ENCODE measurements at regions not wholly inside any gene's neighbourhood (a gene's known extent, or its start where the extent isn't known, plus 50 kb on each side); places are given as distances from the start of the nearest gene placed in this dataset.

DNA sequence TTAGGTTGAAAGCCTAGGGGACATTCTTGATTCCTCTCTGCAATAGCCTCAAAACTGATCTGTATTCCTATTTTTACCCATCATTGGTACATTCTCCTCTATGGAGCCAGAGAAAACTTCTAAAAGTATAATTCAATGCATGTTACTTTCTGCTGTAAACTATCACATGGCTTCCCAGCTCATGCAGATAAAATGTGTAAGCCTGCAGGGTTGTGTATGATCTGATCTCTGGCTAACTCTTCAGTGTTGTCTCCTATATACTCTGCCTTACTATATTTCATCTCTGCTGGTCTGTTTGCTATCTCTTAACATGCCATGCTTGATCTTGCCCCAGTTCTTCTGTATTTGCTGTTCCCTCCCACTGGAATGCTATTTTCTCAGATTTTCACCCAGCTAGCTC lies 323.3 kb upstream of the RSPO3 start:
- Histone ChIP-seq H2BK15ac (ENCODE audit: low read depth, low read length) (no peak overlapping the region), H3K14ac (ENCODE audit: insufficient read depth, low read length) (no peak overlapping the region), H2BK20ac (ENCODE audit: low read depth, low read length, poor library complexity, severe bottlenecking) (no peak overlapping the region), H2BK12ac (ENCODE audit: insufficient read length, low read depth, low read length) (no peak overlapping the region), H2BK5ac (ENCODE audit: insufficient read length, low read length) (no peak overlapping the region), H3K79me2 (ENCODE audit: insufficient read depth, low read length) (no peaks in the 10 kb centered on the region), H3K23me2 (ENCODE audit: insufficient read length, low read depth, low read length, poor library complexity, severe bottlenecking) (no peaks in the 10 kb centered on the region), H3K27ac (ENCODE audit: insufficient read length, low read depth, low read length) (no peak overlapping the region), H3K4me1 (ENCODE audit: insufficient read depth, low read length) (no peaks in the 10 kb centered on the region), H4K8ac (replicated peaks; ENCODE audit: insufficient read length, low read depth, low read length) (no peak overlapping the region), H3K27me3 (ENCODE audit: insufficient read depth, low read length) (no peaks in the 10 kb centered on the region), H3K18ac (ENCODE audit: insufficient read length, low read depth, low read length) (no peak overlapping the region), H3T11ph (ENCODE audit: low read length) (no peak overlapping the region), H3K4me2 (ENCODE audit: insufficient read depth, insufficient read length, low read length) (no peak overlapping the region), H3K23ac (ENCODE audit: insufficient read length, low read depth, low read length) (no peak overlapping the region), H3K4ac (ENCODE audit: low read depth, low read length) (no peak overlapping the region), H3K9me3 (ENCODE audit: control insufficient read depth, low read depth, low read length) (no peaks in the 10 kb centered on the region), H4K5ac (ENCODE audit: insufficient read length, low read depth, low read length) (no peak overlapping the region), H3K79me1 (ENCODE audit: insufficient read depth, low read depth, low read length, poor library complexity, severe bottlenecking) (no peaks in the 10 kb centered on the region), H2BK120ac (ENCODE audit: low read depth, low read length, poor library complexity, severe bottlenecking) (no peak overlapping the region), H3K56ac (ENCODE audit: insufficient read length, low read depth, low read length) (no peak overlapping the region), H3K9ac (ENCODE audit: extremely low read depth, insufficient read length, low read length) (no peak overlapping the region), H2AFZ (ENCODE audit: low read length) (no peak overlapping the region), H2AK5ac (ENCODE audit: insufficient read length, low read length) (no peak overlapping the region), H4K91ac (ENCODE audit: insufficient read length, low read depth, low read length) (no peak overlapping the region), H4K20me1 (ENCODE audit: control insufficient read depth, insufficient read depth, insufficient read length) (no peaks in the 10 kb centered on the region)
- no peaks in the 10 kb centered on the region for H3K4me1 Mint-ChIP-seq
- H3K27ac Mint-ChIP-seq = no peak overlapping the region
- no peaks in the 10 kb centered on the region for H3K27me3 Mint-ChIP-seq (ENCODE audit: low read depth)
- DNase-seq = no peak
- no peaks in the 10 kb centered on the region for H3K9me3 Mint-ChIP-seq
- H3K4me3 Mint-ChIP-seq = no peak overlapping the region
- TF ChIP-seq, protein P1, sequence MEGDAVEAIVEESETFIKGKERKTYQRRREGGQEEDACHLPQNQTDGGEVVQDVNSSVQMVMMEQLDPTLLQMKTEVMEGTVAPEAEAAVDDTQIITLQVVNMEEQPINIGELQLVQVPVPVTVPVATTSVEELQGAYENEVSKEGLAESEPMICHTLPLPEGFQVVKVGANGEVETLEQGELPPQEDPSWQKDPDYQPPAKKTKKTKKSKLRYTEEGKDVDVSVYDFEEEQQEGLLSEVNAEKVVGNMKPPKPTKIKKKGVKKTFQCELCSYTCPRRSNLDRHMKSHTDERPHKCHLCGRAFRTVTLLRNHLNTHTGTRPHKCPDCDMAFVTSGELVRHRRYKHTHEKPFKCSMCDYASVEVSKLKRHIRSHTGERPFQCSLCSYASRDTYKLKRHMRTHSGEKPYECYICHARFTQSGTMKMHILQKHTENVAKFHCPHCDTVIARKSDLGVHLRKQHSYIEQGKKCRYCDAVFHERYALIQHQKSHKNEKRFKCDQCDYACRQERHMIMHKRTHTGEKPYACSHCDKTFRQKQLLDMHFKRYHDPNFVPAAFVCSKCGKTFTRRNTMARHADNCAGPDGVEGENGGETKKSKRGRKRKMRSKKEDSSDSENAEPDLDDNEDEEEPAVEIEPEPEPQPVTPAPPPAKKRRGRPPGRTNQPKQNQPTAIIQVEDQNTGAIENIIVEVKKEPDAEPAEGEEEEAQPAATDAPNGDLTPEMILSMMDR (conservative IDR thresholded peaks at IDR 0.05) = no peak
- no peaks in the 10 kb centered on the region for H3K36me3 Mint-ChIP-seq (ENCODE audit: insufficient read depth in 1 of 3, low read depth in 3 of 3)

Measured in H9 (cell line).